ENCODE measurements at regions not wholly inside any gene's neighbourhood (a gene's known extent, or its start where the extent isn't known, plus 50 kb on each side); places are given as distances from the start of the nearest gene placed in this dataset.

- FAIRE-seq (peak; percentile 87), DNase-seq (ENCODE audit: insufficient read length) (no peak)
- TF ChIP-seq TAF1 (IDR thresholded peaks at IDR 0.05; ENCODE audit: borderline replicate concordance, low read depth, low read length) (no peak), POLR2AphosphoS5 (IDR thresholded peaks at IDR 0.05; ENCODE audit: low read depth, low read length) (no peak), POLR2A (IDR thresholded peaks at IDR 0.05; ENCODE audit: low read depth, low read length) (no peak)
Observed at GRCh38 chr5:103475629-103476240, 86.9 kb downstream of the NUDT12 start.

- TF ChIP-seq POLR2A (IDR thresholded peaks at IDR 0.05; ENCODE audit: low read depth, low read length) (no peak), POLR2AphosphoS5 (IDR thresholded peaks at IDR 0.05; ENCODE audit: low read depth, low read length) (no peak), TAF1 (IDR thresholded peaks at IDR 0.05; ENCODE audit: borderline replicate concordance, low read depth, low read length) (no peak)
- DNase-seq (ENCODE audit: insufficient read length) = no peak
Observed at GRCh38 chr5:103474677-103475076, 87.9 kb downstream of the NUDT12 start.

GRCh38 chr5:103473725-103474124 is 88.9 kb downstream of the NUDT12 start:
- DNase-seq (ENCODE audit: insufficient read length) (no peak), FAIRE-seq (no peak)
- TF ChIP-seq POLR2A (IDR thresholded peaks at IDR 0.05; ENCODE audit: low read depth, low read length) (no peak), POLR2AphosphoS5 (IDR thresholded peaks at IDR 0.05; ENCODE audit: low read depth, low read length) (no peak), TAF1 (IDR thresholded peaks at IDR 0.05; ENCODE audit: borderline replicate concordance, low read depth, low read length) (no peak)

More at GRCh38 chr5:103474677-103475076, 87.9 kb downstream of the NUDT12 start:
- FAIRE-seq = no peak

- no peak for DNase-seq (ENCODE audit: insufficient read length)
- no peak for TF ChIP-seq POLR2A (IDR thresholded peaks at IDR 0.05; ENCODE audit: low read depth, low read length)
- TF ChIP-seq TAF1 (IDR thresholded peaks at IDR 0.05; ENCODE audit: borderline replicate concordance, low read depth, low read length) = no peak
- no peak for TF ChIP-seq POLR2AphosphoS5 (IDR thresholded peaks at IDR 0.05; ENCODE audit: low read depth, low read length)
- no peak for FAIRE-seq
Observed at GRCh38 chr5:103472830-103473229, 89.8 kb downstream of the NUDT12 start.

GRCh38 chr5:103472265-103472664 is 90.3 kb downstream of the NUDT12 start:
- no peak for TF ChIP-seq TAF1 (IDR thresholded peaks at IDR 0.05; ENCODE audit: borderline replicate concordance, low read depth, low read length)
- TF ChIP-seq POLR2AphosphoS5 (IDR thresholded peaks at IDR 0.05; ENCODE audit: low read depth, low read length) = no peak
- no peak for TF ChIP-seq POLR2A (IDR thresholded peaks at IDR 0.05; ENCODE audit: low read depth, low read length)
- no peak for FAIRE-seq

GRCh38 chr5:103469288-103470040 is 93.1 kb downstream of the NUDT12 start:
- no peak for DNase-seq (ENCODE audit: insufficient read length)
- TF ChIP-seq POLR2A (IDR thresholded peaks at IDR 0.05; ENCODE audit: low read depth, low read length) (no peak), TAF1 (IDR thresholded peaks at IDR 0.05; ENCODE audit: borderline replicate concordance, low read depth, low read length) (no peak), POLR2AphosphoS5 (IDR thresholded peaks at IDR 0.05; ENCODE audit: low read depth, low read length) (no peak)
- no peak for FAIRE-seq

More at GRCh38 chr5:103472265-103472664, 90.3 kb downstream of the NUDT12 start:
- DNase-seq (ENCODE audit: insufficient read length) = no peak

GRCh38 chr5:103467831-103468230 is 94.8 kb downstream of the NUDT12 start:
- DNase-seq (ENCODE audit: insufficient read length) (no peak), FAIRE-seq (no peak)
- no peak for TF ChIP-seq TAF1 (IDR thresholded peaks at IDR 0.05; ENCODE audit: borderline replicate concordance, low read depth, low read length)
- TF ChIP-seq POLR2A (IDR thresholded peaks at IDR 0.05; ENCODE audit: low read depth, low read length) = no peak
- TF ChIP-seq POLR2AphosphoS5 (IDR thresholded peaks at IDR 0.05; ENCODE audit: low read depth, low read length) = no peak

- no peak for FAIRE-seq
Observed at GRCh38 chr5:103466495-103466894, 96.1 kb downstream of the NUDT12 start.

GRCh38 chr5:103465891-103466290 is 96.7 kb downstream of the NUDT12 start:
- DNase-seq (ENCODE audit: insufficient read length) (no peak), FAIRE-seq (no peak)
- no peak for TF ChIP-seq TAF1 (IDR thresholded peaks at IDR 0.05; ENCODE audit: borderline replicate concordance, low read depth, low read length)
- no peak for TF ChIP-seq POLR2AphosphoS5 (IDR thresholded peaks at IDR 0.05; ENCODE audit: low read depth, low read length)

More at GRCh38 chr5:103466495-103466894, 96.1 kb downstream of the NUDT12 start:
- DNase-seq (ENCODE audit: insufficient read length) = no peak
- TF ChIP-seq POLR2A (IDR thresholded peaks at IDR 0.05; ENCODE audit: low read depth, low read length) = no peak
- no peak for TF ChIP-seq TAF1 (IDR thresholded peaks at IDR 0.05; ENCODE audit: borderline replicate concordance, low read depth, low read length)
- no peak for TF ChIP-seq POLR2AphosphoS5 (IDR thresholded peaks at IDR 0.05; ENCODE audit: low read depth, low read length)

- FAIRE-seq (no peak), DNase-seq (ENCODE audit: insufficient read length) (no peak)
- no peak for TF ChIP-seq TAF1 (IDR thresholded peaks at IDR 0.05; ENCODE audit: borderline replicate concordance, low read depth, low read length)
- TF ChIP-seq POLR2A (IDR thresholded peaks at IDR 0.05; ENCODE audit: low read depth, low read length) = no peak
- TF ChIP-seq POLR2AphosphoS5 (IDR thresholded peaks at IDR 0.05; ENCODE audit: low read depth, low read length) = no peak
Observed at GRCh38 chr5:103464835-103465484, 97.6 kb downstream of the NUDT12 start.

GRCh38 chr5:103463261-103463660 is 99.3 kb downstream of the NUDT12 start:
- FAIRE-seq = no peak
- no peak for TF ChIP-seq POLR2AphosphoS5 (IDR thresholded peaks at IDR 0.05; ENCODE audit: low read depth, low read length)
- no peak for TF ChIP-seq POLR2A (IDR thresholded peaks at IDR 0.05; ENCODE audit: low read depth, low read length)
- TF ChIP-seq TAF1 (IDR thresholded peaks at IDR 0.05; ENCODE audit: borderline replicate concordance, low read depth, low read length) = no peak
- DNase-seq (ENCODE audit: insufficient read length) = no peak

Measured in GM12892 (cell line).